HG02885 (cell line): ENCODE measurements at regions not wholly inside any gene's neighbourhood (a gene's known extent, or its start where the extent isn't known, plus 50 kb on each side); places are given as distances from the start of the nearest gene placed in this dataset.

Experiments
- ATAC-seq: cut with Tn5 transposase; IDR thresholded peaks from one replicate; pipeline ENCODE4 v1.9.1; 2021; ENCODE audit warnings: mild to moderate bottlenecking; ENCODE audit not compliant: unreplicated experiment, poor library complexity

GRCh38 chr2:16266571-16266970 is 326.2 kb downstream of the MYCN start:
- ATAC-seq, result no peak

GRCh38 chr2:16264931-16265540 is 324.7 kb downstream of the MYCN start:
- no peak for ATAC-seq

GRCh38 chr2:16264491-16264890 is 324.1 kb downstream of the MYCN start:
- ATAC-seq, result no peak

GRCh38 chr2:16263241-16263890 is 323.0 kb downstream of the MYCN start:
- ATAC-seq, result no peak

- no peak for ATAC-seq
Observed at GRCh38 chr2:16262526-16263178, 322.3 kb downstream of the MYCN start.

- ATAC-seq, result no peak
Observed at GRCh38 chr2:16261791-16262190, 321.4 kb downstream of the MYCN start.

GRCh38 chr2:16261071-16261470 is 320.7 kb downstream of the MYCN start:
- no peak for ATAC-seq

- no peak for ATAC-seq
Observed at GRCh38 chr2:16260041-16260830, 319.9 kb downstream of the MYCN start.

- ATAC-seq, result no peak
Observed at GRCh38 chr2:16259010-16259409, 318.7 kb downstream of the MYCN start.

- no peak for ATAC-seq
Observed at GRCh38 chr2:16258350-16258749, 318.0 kb downstream of the MYCN start.

- no peak for ATAC-seq
Observed at GRCh38 chr2:16257322-16258028, 317.1 kb downstream of the MYCN start.

- no peak for ATAC-seq
Observed at GRCh38 chr2:16256601-16257321, 316.4 kb downstream of the MYCN start.

- no peak for ATAC-seq
Observed at GRCh38 chr2:16255120-16255519, 314.8 kb downstream of the MYCN start.

- no peak for ATAC-seq
Observed at GRCh38 chr2:16254356-16254965, 314.1 kb downstream of the MYCN start.

- ATAC-seq, result no peak
Observed at GRCh38 chr2:16253291-16253690, 312.9 kb downstream of the MYCN start.

- ATAC-seq, result no peak
Observed at GRCh38 chr2:16252891-16253290, 312.5 kb downstream of the MYCN start.

GRCh38 chr2:16252251-16252650 is 311.9 kb downstream of the MYCN start:
- no peak for ATAC-seq

- ATAC-seq, result no peak
Observed at GRCh38 chr2:16251511-16252225, 311.3 kb downstream of the MYCN start.

- no peak for ATAC-seq
Observed at GRCh38 chr2:16250886-16251285, 310.5 kb downstream of the MYCN start.
